HepG2 (cell line): ENCODE measurements at regions not wholly inside any gene's neighbourhood (a gene's known extent, or its start where the extent isn't known, plus 50 kb on each side); places are given as distances from the start of the nearest gene placed in this dataset.

ENCODE experiments used
- ATAC-seq: fragments of 200-7000 bp; cut with Tn5 transposase; 3 replicates; pipeline ENCODE4 v1.9.1; 2020; ENCODE audit warnings: mild to moderate bottlenecking, moderate library complexity
- BruUV-seq: library from RNA; stranded (reverse); fragments of 400-500 nt; replicated peaks from 2 replicates; lab custom pipeline; 2021; lab: Mats Ljungman, UMichigan
- CTCF ChIA-PET: fragments of 300-600 bp; formaldehyde crosslinking; extraction: SDS; loops from one replicate; lab custom pipeline; 2021; ENCODE audit warnings: low total read pairs, inconsistent platforms, low intra/inter-chr PET ratio; lab: Yijun Ruan, JAX
- POLR2A ChIA-PET: fragments of 350-600 bp; sonication (Branson Sonifier 250); formaldehyde crosslinking; loops from one replicate; lab custom pipeline; 2020; ENCODE audit warnings: antibody characterized with exemption, inconsistent platforms; lab: Yijun Ruan, JAX
- DNase-seq: peaks from one replicate; pipeline ENCODE4 v3.0.0-alpha.2; 2015; ENCODE audit warnings: low spot score
- FAIRE-seq: peaks from 3 replicates; lab custom pipeline; 2011; peaks lifted over from hg19 to GRCh38; lab: Jason Lieb, UNC
- H2AFZ ChIP-seq: one replicate; pipeline ENCODE4 v1.6.1; 2011; ENCODE audit warnings: low read length, inconsistent platforms
- H3K27ac ChIP-seq: fragments of 300-600 bp; 3 replicates; pipeline ENCODE4 v1.8.0; 2011; ENCODE audit warnings: mixed run types, mild to moderate bottlenecking, mixed read lengths, low read length, inconsistent platforms; ENCODE audit not compliant: insufficient read depth; ENCODE audit errors: extremely low read length
- H3K27me3 ChIP-seq, 2 experiments: fragments of 200-600 bp in 1 of 2; 2 replicates in 1 of 2; 3 replicates in 1 of 2; pipeline versions ENCODE4 v1.6.0 to v1.8.0; 2011; ENCODE audit warnings: low read length in 2 of 2, mild to moderate bottlenecking in 2 of 2, moderate library complexity in 2 of 2, inconsistent platforms in 1 of 2; ENCODE audit not compliant: insufficient read depth in 2 of 2, control insufficient read depth in 1 of 2
- H3K36me3 ChIP-seq, 2 experiments: fragments of 200-600 bp in 1 of 2; replicated peaks in 1 of 2; 2 replicates in 1 of 2; 3 replicates in 1 of 2; pipeline versions ENCODE4 v1.5.1 to v1.8.0; 2011; ENCODE audit warnings: low read length in 2 of 2, inconsistent platforms in 1 of 2; ENCODE audit not compliant: insufficient read depth in 2 of 2, control insufficient read depth in 1 of 2
- H3K4me1 ChIP-seq: 2 replicates; pipeline ENCODE4 v1.5.1; 2012; ENCODE audit warnings: low read length, inconsistent platforms; ENCODE audit not compliant: insufficient read depth
- H3K4me2 ChIP-seq: 2 replicates; pipeline ENCODE4 v1.6.0; 2011; ENCODE audit warnings: low read depth, low read length, inconsistent platforms
- H3K4me3 ChIP-seq, 3 experiments: fragments of 200-600 bp in 1 of 3; sonication (generic), shearing (Covaris generic) in 1 of 3; replicated peaks in 1 of 3; 2 replicates each; pipeline ENCODE4 v1.5.1; 2011 to 2016; ENCODE audit warnings: low read length in 3 of 3, inconsistent platforms in 2 of 3, low read depth in 2 of 3, mild to moderate bottlenecking in 2 of 3, control low read depth in 1 of 3, mixed read lengths in 1 of 3; ENCODE audit not compliant: insufficient read depth in 1 of 3
- H3K79me2 ChIP-seq: one replicate; pipeline ENCODE4 v1.6.1; 2011; ENCODE audit warnings: low read length, inconsistent platforms; ENCODE audit not compliant: insufficient read depth
- H3K9ac ChIP-seq: 2 replicates; pipeline ENCODE4 v1.6.0; 2011; ENCODE audit warnings: mild to moderate bottlenecking, low read depth, low read length, inconsistent platforms; ENCODE audit not compliant: insufficient read depth
- H3K9me3 ChIP-seq: 2 replicates; pipeline ENCODE4 v1.5.1; 2012; ENCODE audit warnings: mild to moderate bottlenecking, low read length
- H4K20me1 ChIP-seq: 2 replicates; pipeline ENCODE4 v1.6.0; 2011; ENCODE audit warnings: inconsistent platforms, mild to moderate bottlenecking, low read length, moderate library complexity; ENCODE audit not compliant: insufficient read depth
- GTF2F1 ChIP-seq: fragments of 150-350 bp; IDR thresholded peaks from 2 replicates; pipeline ENCODE4 v1.6.1; 2014; ENCODE audit warnings: low read length
- HOXD1 ChIP-seq: sonication (generic); formaldehyde crosslinking; IDR thresholded peaks from 2 replicates; pipeline ENCODE4 v1.5.0; 2020; ENCODE audit warnings: missing genetic modification reagents
- KDM6A ChIP-seq: IDR thresholded peaks from 2 replicates; pipeline ENCODE4 v1.6.1; 2016; ENCODE audit warnings: low read depth
- KLF9 ChIP-seq: IDR thresholded peaks from 2 replicates; pipeline ENCODE4 v1.6.1; 2016; ENCODE audit warnings: low read depth
- POLR2AphosphoS5 ChIP-seq: IDR thresholded peaks from 2 replicates; pipeline ENCODE4 v1.6.1; 2012; ENCODE audit warnings: low read depth, low read length
- REPIN1 ChIP-seq: sonication (generic); formaldehyde crosslinking; IDR thresholded peaks from 2 replicates; pipeline ENCODE4 v1.8.0; 2022; ENCODE audit warnings: missing genetic modification reagents, low read depth, mild to moderate bottlenecking, borderline replicate concordance
- TCF7L2 ChIP-seq: IDR thresholded peaks from 2 replicates; pipeline ENCODE4 v1.6.1; 2011; ENCODE audit warnings: mild to moderate bottlenecking, low read depth, low read length, moderate library complexity
- U2AF2 ChIP-seq: fragments of 200-400 bp; formaldehyde crosslinking; IDR thresholded peaks from 2 replicates; pipeline ENCODE4 v1.6.1; 2017; ENCODE audit warnings: low read depth, mild to moderate bottlenecking, low read length
- WIZ ChIP-seq: sonication (generic); formaldehyde crosslinking; IDR thresholded peaks from 2 replicates; pipeline ENCODE4 v1.5.1; 2020; ENCODE audit warnings: mild to moderate bottlenecking, missing genetic modification reagents
- ZFP1 ChIP-seq: IDR thresholded peaks from 2 replicates; pipeline ENCODE4 v1.6.1; 2016
- ZNF253 ChIP-seq: sonication (generic); formaldehyde crosslinking; IDR thresholded peaks from 2 replicates; pipeline ENCODE4 v1.8.0; 2022; ENCODE audit warnings: mild to moderate bottlenecking, missing genetic modification reagents, borderline replicate concordance
- ZNF362 ChIP-seq: sonication (generic); formaldehyde crosslinking; IDR thresholded peaks from 2 replicates; pipeline ENCODE4 v1.4.0; 2020; ENCODE audit warnings: missing genetic modification reagents, mild to moderate bottlenecking, borderline replicate concordance
- ZNF839 ChIP-seq: sonication (generic); formaldehyde crosslinking; IDR thresholded peaks from 2 replicates; pipeline ENCODE4 v1.4.0; 2020; ENCODE audit warnings: missing genetic modification reagents, mild to moderate bottlenecking, borderline replicate concordance
- WGBS: methylation state at CpG from one replicate; pipeline ENCODE4 v1.1.6; 2017; ENCODE audit warnings: low lambda C conversion rate; 5-methylcytosine and 5-hydroxymethylcytosine counted together
- in situ Hi-C: cut with HindIII; loops from 2 replicates; pipeline ENCODE4 v1.10.0; 2017; ENCODE audit warnings: low pct_unique_long_range_greater_than_20kb; ENCODE audit not compliant: extremely low pct_ligation_motif_present
- intact Hi-C: fragments of 100-400 bp; cut with micrococcal nuclease; formaldehyde crosslinking; loops from one replicate; pipeline ENCODE4 v1.10.0; 2022; ENCODE audit not compliant: unreplicated experiment
- TF ChIP-seq, protein P1 (sequence below): sonication (generic); formaldehyde crosslinking; IDR thresholded peaks from 2 replicates; pipeline ENCODE4 v1.9.0; 2021; ENCODE audit warnings: missing genetic modification reagents, borderline replicate concordance
- TF ChIP-seq, protein P2 (sequence below): sonication (generic); formaldehyde crosslinking; IDR thresholded peaks from 2 replicates; pipeline ENCODE4 v1.9.0; 2021; ENCODE audit warnings: missing genetic modification reagents, borderline replicate concordance
- TF ChIP-seq, protein P3 (sequence below): IDR thresholded peaks from 2 replicates; pipeline ENCODE4 v1.6.1; 2016; ENCODE audit warnings: control low read depth
- TF ChIP-seq, protein P4 (sequence below), 2 experiments: fragments of 450-650 bp in 1 of 2; sonication (generic) in 1 of 2; formaldehyde crosslinking; IDR thresholded peaks; 2 replicates each; pipeline versions ENCODE4 v1.5.0 to v1.8.0; 2020 to 2022; ENCODE audit warnings: mild to moderate bottlenecking in 1 of 2, missing genetic modification reagents in 1 of 2

DNA sequence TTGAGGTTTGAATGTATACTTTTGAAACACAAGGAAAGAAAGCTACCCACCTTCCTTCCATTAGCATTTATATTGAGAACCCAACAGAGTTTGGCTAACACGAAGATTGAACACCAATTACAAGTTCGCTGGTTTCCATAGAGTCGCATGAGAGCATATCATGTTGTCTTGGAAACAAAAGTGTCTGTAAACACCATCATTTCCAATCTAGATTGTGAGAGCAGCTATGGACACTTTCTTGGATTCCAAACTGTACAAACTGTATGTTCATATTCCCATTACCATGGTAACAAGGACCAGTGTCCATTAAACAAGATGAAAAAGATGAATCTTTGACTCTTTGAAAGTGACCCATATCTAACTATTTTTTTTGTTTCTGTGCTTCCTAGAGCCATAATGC is 529.9 kb upstream of the ROBO1 start:
- H3K36me3 ChIP-seq, result no peaks in the 10 kb centered on the region
- TF ChIP-seq ZNF362 (no peak), REPIN1 (CRISPR knock-in tag) (no peak), HOXD1 (CRISPR knock-in tag) (no peak), KDM6A (CRISPR knock-in tag) (no peak), TCF7L2 (no peak), U2AF2 (no peak), ZNF839 (CRISPR knock-in tag) (no peak), GTF2F1 (no peak), WIZ (CRISPR knock-in tag) (no peak), KLF9 (no peak), ZNF253 (CRISPR knock-in tag) (no peak), ZFP1 (no peak), POLR2AphosphoS5 (no peak)
- TF ChIP-seq, protein P1, sequence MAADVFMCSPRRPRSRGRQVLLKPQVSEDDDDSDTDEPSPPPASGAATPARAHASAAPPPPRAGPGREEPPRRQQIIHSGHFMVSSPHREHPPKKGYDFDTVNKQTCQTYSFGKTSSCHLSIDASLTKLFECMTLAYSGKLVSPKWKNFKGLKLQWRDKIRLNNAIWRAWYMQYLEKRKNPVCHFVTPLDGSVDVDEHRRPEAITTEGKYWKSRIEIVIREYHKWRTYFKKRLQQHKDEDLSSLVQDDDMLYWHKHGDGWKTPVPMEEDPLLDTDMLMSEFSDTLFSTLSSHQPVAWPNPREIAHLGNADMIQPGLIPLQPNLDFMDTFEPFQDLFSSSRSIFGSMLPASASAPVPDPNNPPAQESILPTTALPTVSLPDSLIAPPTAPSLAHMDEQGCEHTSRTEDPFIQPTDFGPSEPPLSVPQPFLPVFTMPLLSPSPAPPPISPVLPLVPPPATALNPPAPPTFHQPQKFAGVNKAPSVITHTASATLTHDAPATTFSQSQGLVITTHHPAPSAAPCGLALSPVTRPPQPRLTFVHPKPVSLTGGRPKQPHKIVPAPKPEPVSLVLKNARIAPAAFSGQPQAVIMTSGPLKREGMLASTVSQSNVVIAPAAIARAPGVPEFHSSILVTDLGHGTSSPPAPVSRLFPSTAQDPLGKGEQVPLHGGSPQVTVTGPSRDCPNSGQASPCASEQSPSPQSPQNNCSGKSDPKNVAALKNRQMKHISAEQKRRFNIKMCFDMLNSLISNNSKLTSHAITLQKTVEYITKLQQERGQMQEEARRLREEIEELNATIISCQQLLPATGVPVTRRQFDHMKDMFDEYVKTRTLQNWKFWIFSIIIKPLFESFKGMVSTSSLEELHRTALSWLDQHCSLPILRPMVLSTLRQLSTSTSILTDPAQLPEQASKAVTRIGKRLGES, result no peak
- TF ChIP-seq, protein P2, sequence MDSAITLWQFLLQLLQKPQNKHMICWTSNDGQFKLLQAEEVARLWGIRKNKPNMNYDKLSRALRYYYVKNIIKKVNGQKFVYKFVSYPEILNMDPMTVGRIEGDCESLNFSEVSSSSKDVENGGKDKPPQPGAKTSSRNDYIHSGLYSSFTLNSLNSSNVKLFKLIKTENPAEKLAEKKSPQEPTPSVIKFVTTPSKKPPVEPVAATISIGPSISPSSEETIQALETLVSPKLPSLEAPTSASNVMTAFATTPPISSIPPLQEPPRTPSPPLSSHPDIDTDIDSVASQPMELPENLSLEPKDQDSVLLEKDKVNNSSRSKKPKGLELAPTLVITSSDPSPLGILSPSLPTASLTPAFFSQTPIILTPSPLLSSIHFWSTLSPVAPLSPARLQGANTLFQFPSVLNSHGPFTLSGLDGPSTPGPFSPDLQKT (CRISPR knock-in tag), result no peak
- TF ChIP-seq, protein P3, sequence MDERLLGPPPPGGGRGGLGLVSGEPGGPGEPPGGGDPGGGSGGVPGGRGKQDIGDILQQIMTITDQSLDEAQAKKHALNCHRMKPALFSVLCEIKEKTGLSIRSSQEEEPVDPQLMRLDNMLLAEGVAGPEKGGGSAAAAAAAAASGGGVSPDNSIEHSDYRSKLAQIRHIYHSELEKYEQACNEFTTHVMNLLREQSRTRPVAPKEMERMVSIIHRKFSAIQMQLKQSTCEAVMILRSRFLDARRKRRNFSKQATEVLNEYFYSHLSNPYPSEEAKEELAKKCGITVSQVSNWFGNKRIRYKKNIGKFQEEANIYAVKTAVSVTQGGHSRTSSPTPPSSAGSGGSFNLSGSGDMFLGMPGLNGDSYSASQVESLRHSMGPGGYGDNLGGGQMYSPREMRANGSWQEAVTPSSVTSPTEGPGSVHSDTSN (CRISPR knock-in tag), result no peak
- TF ChIP-seq, protein P4, sequence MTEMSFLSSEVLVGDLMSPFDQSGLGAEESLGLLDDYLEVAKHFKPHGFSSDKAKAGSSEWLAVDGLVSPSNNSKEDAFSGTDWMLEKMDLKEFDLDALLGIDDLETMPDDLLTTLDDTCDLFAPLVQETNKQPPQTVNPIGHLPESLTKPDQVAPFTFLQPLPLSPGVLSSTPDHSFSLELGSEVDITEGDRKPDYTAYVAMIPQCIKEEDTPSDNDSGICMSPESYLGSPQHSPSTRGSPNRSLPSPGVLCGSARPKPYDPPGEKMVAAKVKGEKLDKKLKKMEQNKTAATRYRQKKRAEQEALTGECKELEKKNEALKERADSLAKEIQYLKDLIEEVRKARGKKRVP (CRISPR knock-in tag; IDR thresholded peaks at IDR 0.05), result no peak
- H4K20me1 ChIP-seq, result no peaks in the 10 kb centered on the region
- H3K4me2 ChIP-seq, result no peak overlapping the region
- 8% methylated on average over 3 of the region's 3 CpGs for WGBS
- intact Hi-C loops (no loop called here), in situ Hi-C loops (no loop called here)
- H3K9ac ChIP-seq, result no peak overlapping the region
- H3K27me3 ChIP-seq, result no peaks in the 10 kb centered on the region
- H3K79me2 ChIP-seq, result no peaks in the 10 kb centered on the region
- ChIA-PET POLR2A (no interaction called here), CTCF (no interaction called here)
- no peaks in the 10 kb centered on the region for H3K9me3 ChIP-seq
- H3K27ac ChIP-seq, result no peak overlapping the region
- no peak for FAIRE-seq
- DNase-seq, result no peak
- no peaks in the 10 kb centered on the region for H3K4me1 ChIP-seq
- no peak for ATAC-seq
- no TSS peak for BruUV-seq
- no peak overlapping the region for H3K4me3 ChIP-seq
- no peak overlapping the region for H2AFZ ChIP-seq
